ENCODE measurements at regions not wholly inside any gene's neighbourhood (a gene's known extent, or its start where the extent isn't known, plus 50 kb on each side); places are given as distances from the start of the nearest gene placed in this dataset.
"Not testable (repeated sequence)": the region's sequence is repeated elsewhere in the genome, so short reads cannot be mapped to it uniquely, and the experiment has no call there.

GRCh38 chr14:56358275-56358674 is 221.3 kb upstream of the TMEM260 start:
- Histone ChIP-seq H4K20me1 (ENCODE audit: low read depth, low read length) (no peaks in the 10 kb centered on the region), H3K4me2 (ENCODE audit: low read depth, low read length, poor library complexity, severe bottlenecking) (no peak overlapping the region), H3F3A (ENCODE audit: insufficient read depth) (no peaks in the 10 kb centered on the region), H3K27ac (ENCODE audit: low read depth, low read length) (no peak overlapping the region), H3K9me2 (replicated peaks; ENCODE audit: insufficient read depth, low read length) (no peaks in the 10 kb centered on the region), H3K9me3 (ENCODE audit: insufficient read depth, low read length) (no peaks in the 10 kb centered on the region), H3K9ac (ENCODE audit: low read length) (no peak overlapping the region), H2AFZ (ENCODE audit: low read depth, low read length, severe bottlenecking) (no peak overlapping the region), H3K79me2 (ENCODE audit: insufficient read depth, low read length) (no peaks in the 10 kb centered on the region), H3K36me3 (ENCODE audit: low read length) (no peaks in the 10 kb centered on the region), H3K27me3 (ENCODE audit: low read length) (no peaks in the 10 kb centered on the region), H3K4me3 (ENCODE audit: insufficient read depth, low read length, poor library complexity, severe bottlenecking) (no peak overlapping the region)
- TF ChIP-seq EZH2phosphoT487 (conservative IDR thresholded peaks at IDR 0.05; ENCODE audit: low read length) (no peak), CTCF (IDR thresholded peaks at IDR 0.05; ENCODE audit: insufficient read depth, low read length, poor library complexity, severe bottlenecking) (no peak)

- H3K9me3 ChIP-seq (ENCODE audit: insufficient read depth, low read length): no peaks in the 10 kb centered on the region
- H4K20me1 ChIP-seq (ENCODE audit: low read depth, low read length): no peaks in the 10 kb centered on the region
- H3K27me3 ChIP-seq (ENCODE audit: low read length): no peaks in the 10 kb centered on the region
- no peak overlapping the region for H3K27ac ChIP-seq (ENCODE audit: low read depth, low read length)
- no peaks in the 10 kb centered on the region for H3F3A ChIP-seq (ENCODE audit: insufficient read depth)
- H3K4me2 ChIP-seq (ENCODE audit: low read depth, low read length, poor library complexity, severe bottlenecking): no peak overlapping the region
- H3K79me2 ChIP-seq (ENCODE audit: insufficient read depth, low read length): no peaks in the 10 kb centered on the region
- TF ChIP-seq CTCF (IDR thresholded peaks at IDR 0.05; ENCODE audit: insufficient read depth, low read length, poor library complexity, severe bottlenecking): no peak
- no peak for TF ChIP-seq EZH2phosphoT487 (conservative IDR thresholded peaks at IDR 0.05; ENCODE audit: low read length)
- no peak overlapping the region for H2AFZ ChIP-seq (ENCODE audit: low read depth, low read length, severe bottlenecking)
- no peak overlapping the region for H3K4me3 ChIP-seq (ENCODE audit: insufficient read depth, low read length, poor library complexity, severe bottlenecking)
- no peaks in the 10 kb centered on the region for H3K9me2 ChIP-seq (replicated peaks; ENCODE audit: insufficient read depth, low read length)
- H3K36me3 ChIP-seq (ENCODE audit: low read length): no peaks in the 10 kb centered on the region
- H3K9ac ChIP-seq (ENCODE audit: low read length): no peak overlapping the region
Measured at GRCh38 chr14:56358851-56359614, 220.6 kb upstream of the TMEM260 start.

GRCh38 chr14:56365663-56366062 is 213.9 kb upstream of the TMEM260 start:
- H3K4me3 ChIP-seq (ENCODE audit: insufficient read depth, low read length, poor library complexity, severe bottlenecking); H3K79me2 ChIP-seq (ENCODE audit: insufficient read depth, low read length); H3K27me3 ChIP-seq (ENCODE audit: low read length); H3K9ac ChIP-seq (ENCODE audit: low read length); H2AFZ ChIP-seq (ENCODE audit: low read depth, low read length, severe bottlenecking); H3K9me2 ChIP-seq (replicated peaks; ENCODE audit: insufficient read depth, low read length); H3K4me2 ChIP-seq (ENCODE audit: low read depth, low read length, poor library complexity, severe bottlenecking); H3F3A ChIP-seq (ENCODE audit: insufficient read depth); H3K27ac ChIP-seq (ENCODE audit: low read depth, low read length); H4K20me1 ChIP-seq (ENCODE audit: low read depth, low read length); H3K9me3 ChIP-seq (ENCODE audit: insufficient read depth, low read length); H3K36me3 ChIP-seq (ENCODE audit: low read length): not testable (repeated sequence)

- H2AFZ ChIP-seq (ENCODE audit: low read depth, low read length, severe bottlenecking): no peak overlapping the region
- no peak overlapping the region for H3K4me2 ChIP-seq (ENCODE audit: low read depth, low read length, poor library complexity, severe bottlenecking)
- no peaks in the 10 kb centered on the region for H3K36me3 ChIP-seq (ENCODE audit: low read length)
- no peaks in the 10 kb centered on the region for H3K9me2 ChIP-seq (replicated peaks; ENCODE audit: insufficient read depth, low read length)
- no peak overlapping the region for H3K27ac ChIP-seq (ENCODE audit: low read depth, low read length)
- H3K9ac ChIP-seq (ENCODE audit: low read length): no peak overlapping the region
- no peaks in the 10 kb centered on the region for H3K9me3 ChIP-seq (ENCODE audit: insufficient read depth, low read length)
- H3K27me3 ChIP-seq (ENCODE audit: low read length): no peaks in the 10 kb centered on the region
- H3K4me3 ChIP-seq (ENCODE audit: insufficient read depth, low read length, poor library complexity, severe bottlenecking): no peak overlapping the region
- no peak for TF ChIP-seq EZH2phosphoT487 (conservative IDR thresholded peaks at IDR 0.05; ENCODE audit: low read length)
- no peak for TF ChIP-seq CTCF (IDR thresholded peaks at IDR 0.05; ENCODE audit: insufficient read depth, low read length, poor library complexity, severe bottlenecking)
- H4K20me1 ChIP-seq (ENCODE audit: low read depth, low read length): no peaks in the 10 kb centered on the region
- H3F3A ChIP-seq (ENCODE audit: insufficient read depth): no peaks in the 10 kb centered on the region
- no peaks in the 10 kb centered on the region for H3K79me2 ChIP-seq (ENCODE audit: insufficient read depth, low read length)
Measured at GRCh38 chr14:56367416-56367815, 212.2 kb upstream of the TMEM260 start.
